Esophagus squamous epithelium (tissue), 5 donors: ENCODE measurements at regions not wholly inside any gene's neighbourhood (a gene's known extent, or its start where the extent isn't known, plus 50 kb on each side); places are given as distances from the start of the nearest gene placed in this dataset.
"Not testable (repeated sequence)": the region's sequence is repeated elsewhere in the genome, so short reads cannot be mapped to it uniquely, and the experiment has no call there.

Source experiments
- DNase-seq: peaks from one replicate; lab custom pipeline; 2025; lab: John Stamatoyannopoulos, UW
- H3K27ac ChIP-seq, 4 donors: fragments of 200-600 bp; sonication (generic); one replicate each; pipeline ENCODE4 v1.5.1; 2016 to 2019; ENCODE audit warnings: mild to moderate bottlenecking in 1 of 4
- H3K27me3 ChIP-seq, 4 donors: fragments of 200-600 bp; sonication (generic); 1 replicate in 3 of 4; 2 replicates in 1 of 4; pipeline versions ENCODE4 v1.5.1 to v1.6.0; 2017 to 2021; ENCODE audit warnings: antibody characterized with exemption in 1 of 4
- H3K36me3 ChIP-seq, 3 donors: fragments of 200-600 bp; sonication (generic); one replicate each; pipeline ENCODE4 v1.5.1; 2016 to 2019
- H3K4me1 ChIP-seq, 3 donors: fragments of 200-600 bp; sonication (generic); one replicate each; pipeline ENCODE4 v1.5.1; 2017 to 2019
- H3K4me3 ChIP-seq, 4 donors: fragments of 200-600 bp; sonication (generic); 1 replicate in 3 of 4; 2 replicates in 1 of 4; pipeline ENCODE4 v1.5.1; 2016 to 2019; ENCODE audit warnings: mild to moderate bottlenecking in 2 of 4, moderate library complexity in 1 of 4
- H3K9me3 ChIP-seq, 3 donors: fragments of 200-600 bp; sonication (generic); one replicate each; pipeline ENCODE4 v1.5.1; 2016 to 2019
- CTCF ChIP-seq, 6 experiments: fragments of 450-650 bp in 4 of 6; fragments of 200-600 bp in 2 of 6; sonication (generic) in 2 of 6; IDR thresholded peaks; one replicate each; pipeline ENCODE4 v1.5.1; 2016 to 2019; ENCODE audit warnings: antibody characterized with exemption in 6 of 6, mild to moderate bottlenecking in 4 of 6, moderate library complexity in 4 of 6
- POLR2A ChIP-seq, 4 donors: fragments of 450-650 bp; IDR thresholded peaks; one replicate each; pipeline ENCODE4 v1.6.1; 2017; ENCODE audit warnings: antibody characterized with exemption in 4 of 4, mild to moderate bottlenecking in 4 of 4, moderate library complexity in 3 of 4
- WGBS, 2 donors: methylation state at CpG; one replicate each; pipeline ENCODE4 v1.1.5; 2018; 5-methylcytosine and 5-hydroxymethylcytosine counted together
- intact Hi-C: fragments of 100-400 bp; cut with DNase I; formaldehyde crosslinking; loops from one replicate; pipeline ENCODE4 v1.15.0; 2022
- donor health status: DM: yes; HTN: yes; CAD: no.

- TF ChIP-seq POLR2A (IDR thresholded peaks at IDR 0.05) (no peak), CTCF (IDR thresholded peaks at IDR 0.05) (no peak)
- no peaks in the 10 kb centered on the region for H3K9me3 ChIP-seq
- no peaks in the 10 kb centered on the region for H3K36me3 ChIP-seq
- no peaks in the 10 kb centered on the region for H3K4me1 ChIP-seq
- WGBS, 2 donors, result 66 to 81% methylated on average over 6 of the region's 6 CpGs
- intact Hi-C loops, result no loop called here
- no peaks in the 10 kb centered on the region for H3K27me3 ChIP-seq
- no peak overlapping the region for H3K4me3 ChIP-seq
- no peak overlapping the region for H3K27ac ChIP-seq
- no peak for DNase-seq
Measured at GRCh38 chr21:30027986-30028385, 88.2 kb upstream of the GRIK1 start.

GRCh38 chr21:30023056-30023455 is 83.3 kb upstream of the GRIK1 start:
- H3K36me3 ChIP-seq, H3K27ac ChIP-seq, H3K9me3 ChIP-seq, H3K4me1 ChIP-seq, H3K27me3 ChIP-seq, DNase-seq, H3K4me3 ChIP-seq, intact Hi-C loops: not testable (repeated sequence)
- 54 to 57% methylated on average over 10 to 11 of the region's 11 CpGs for WGBS, 2 donors

GRCh38 chr21:30014886-30015285 is 75.1 kb upstream of the GRIK1 start:
- TF ChIP-seq CTCF (IDR thresholded peaks at IDR 0.05) (no peak), POLR2A (IDR thresholded peaks at IDR 0.05) (no peak)
- Histone ChIP-seq H3K36me3 (no peaks in the 10 kb centered on the region), H3K27ac (no peak overlapping the region), H3K4me3 (no peak overlapping the region), H3K27me3 (no peaks in the 10 kb centered on the region), H3K4me1 (no peaks in the 10 kb centered on the region), H3K9me3 (no peaks in the 10 kb centered on the region)
- intact Hi-C loops, result no loop called here
- DNase-seq, result no peak

- no peaks in the 10 kb centered on the region for H3K9me3 ChIP-seq
- no peaks in the 10 kb centered on the region for H3K4me1 ChIP-seq
- 45 to 56% methylated on average over 6 of the region's 6 CpGs for WGBS, 2 donors
- H3K27ac ChIP-seq, result no peak overlapping the region
- TF ChIP-seq POLR2A (IDR thresholded peaks at IDR 0.05) (no peak), CTCF (IDR thresholded peaks at IDR 0.05) (no peak)
- DNase-seq, result no peak
- H3K4me3 ChIP-seq, result no peak overlapping the region
- intact Hi-C loops, result no loop called here
- H3K27me3 ChIP-seq, result no peaks in the 10 kb centered on the region
- no peaks in the 10 kb centered on the region for H3K36me3 ChIP-seq
Measured at GRCh38 chr21:29991624-29992023, 51.8 kb upstream of the GRIK1 start.

- Histone ChIP-seq H3K36me3 (no peaks in the 10 kb centered on the region), H3K9me3 (peaks cover 0 to 15% (median 0%) of the 10 kb centered on the region in 3 donors), H3K4me1 (no peaks in the 10 kb centered on the region), H3K4me3 (no peak overlapping the region), H3K27ac (no peak overlapping the region), H3K27me3 (no peaks in the 10 kb centered on the region)
- 72 to 78% methylated on average over 3 of the region's 3 CpGs for WGBS, 2 donors
- intact Hi-C loops, result no loop called here
- no peak for DNase-seq
- no peak for TF ChIP-seq CTCF (IDR thresholded peaks at IDR 0.05)
- no peak for TF ChIP-seq POLR2A (IDR thresholded peaks at IDR 0.05)
Measured at GRCh38 chr21:29989634-29990234, 49.9 kb upstream of the GRIK1 start.
